GM19397 (cell line): ENCODE measurements at regions not wholly inside any gene's neighbourhood (a gene's known extent, or its start where the extent isn't known, plus 50 kb on each side); places are given as distances from the start of the nearest gene placed in this dataset.

ENCODE experiments used
- ATAC-seq: cut with Tn5 transposase; IDR thresholded peaks from one replicate; pipeline ENCODE4 v1.9.1; 2021; ENCODE audit warnings: mild to moderate bottlenecking, moderate library complexity; ENCODE audit not compliant: unreplicated experiment

DNA sequence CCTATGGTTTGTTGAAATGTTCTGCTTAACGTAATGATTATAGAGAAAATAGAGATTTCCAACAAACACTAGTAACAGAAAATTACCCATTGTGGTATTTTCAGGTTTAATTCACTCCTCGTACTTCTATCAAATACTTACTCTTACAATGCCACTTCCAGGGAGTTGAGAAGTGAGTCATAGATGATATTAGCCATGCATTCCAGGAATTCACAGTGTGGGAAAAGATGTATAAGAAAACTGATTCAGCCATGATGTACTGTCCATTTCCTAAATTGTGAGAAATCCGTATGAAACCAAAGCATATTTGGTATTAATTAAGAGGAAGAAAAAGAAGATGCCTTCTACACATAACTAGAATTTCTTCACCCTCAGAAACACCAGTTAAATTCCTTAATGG is 1854.6 kb upstream of the WWC1 start:
- ATAC-seq: no peak

DNA sequence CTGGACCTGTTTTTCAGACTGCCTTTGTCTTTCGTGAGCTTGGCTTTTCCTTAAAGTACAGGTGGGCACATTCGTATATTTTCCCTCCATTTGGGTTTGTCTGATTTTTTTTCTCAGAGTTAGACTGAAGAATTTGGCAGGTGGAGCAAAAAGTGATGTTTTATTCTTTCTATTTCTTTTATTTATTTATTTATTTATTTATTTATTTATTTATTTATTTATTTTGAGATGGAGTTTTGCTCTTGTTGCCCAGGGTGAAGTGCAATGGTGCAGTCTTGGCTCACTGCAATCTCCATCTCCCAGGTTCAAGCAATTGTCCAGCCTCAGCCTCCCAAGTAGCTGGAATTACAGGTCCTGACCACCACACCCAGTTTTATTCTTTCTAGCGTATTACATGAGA is 1805.1 kb upstream of the WWC1 start:
- no peak for ATAC-seq

DNA sequence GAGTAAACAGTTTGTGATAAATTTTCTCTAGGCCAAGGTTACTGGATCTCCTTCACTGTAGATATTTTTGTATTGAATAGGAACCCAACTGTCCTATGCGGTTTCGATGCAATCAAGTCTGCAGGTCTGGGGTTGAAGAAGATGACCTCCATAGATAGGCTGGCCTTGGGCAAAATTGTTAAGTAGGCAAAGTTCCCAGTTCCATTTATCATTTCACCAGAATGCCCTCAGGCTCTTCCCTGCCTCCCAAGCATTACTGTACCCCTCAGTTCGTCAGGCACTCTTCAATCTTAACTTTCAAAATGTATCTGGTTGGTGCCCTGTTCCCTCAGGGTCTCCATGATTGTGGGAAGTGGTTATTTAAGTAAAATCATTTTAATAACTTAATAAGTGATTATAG is 1802.9 kb upstream of the WWC1 start:
- no peak for ATAC-seq

DNA sequence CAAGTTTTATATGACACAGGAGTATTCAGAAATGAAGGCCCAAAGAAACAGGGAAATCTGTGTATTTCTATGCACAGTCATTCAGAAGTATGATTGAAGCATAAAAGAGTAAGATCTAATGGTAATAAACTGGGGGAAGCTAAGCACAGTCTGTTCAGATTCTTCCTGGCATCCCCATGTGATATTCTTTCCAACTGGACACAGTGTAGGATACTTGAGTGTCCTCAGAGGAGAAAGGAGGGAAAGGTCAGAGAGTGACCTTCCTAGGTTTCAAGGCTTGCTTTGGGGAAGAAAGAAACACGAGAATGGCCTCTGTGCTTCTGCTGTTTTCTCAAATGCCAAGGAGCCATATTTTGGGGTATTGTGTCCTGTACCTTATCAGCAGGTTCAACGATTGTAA is 1798.4 kb upstream of the WWC1 start:
- ATAC-seq: no peak

DNA sequence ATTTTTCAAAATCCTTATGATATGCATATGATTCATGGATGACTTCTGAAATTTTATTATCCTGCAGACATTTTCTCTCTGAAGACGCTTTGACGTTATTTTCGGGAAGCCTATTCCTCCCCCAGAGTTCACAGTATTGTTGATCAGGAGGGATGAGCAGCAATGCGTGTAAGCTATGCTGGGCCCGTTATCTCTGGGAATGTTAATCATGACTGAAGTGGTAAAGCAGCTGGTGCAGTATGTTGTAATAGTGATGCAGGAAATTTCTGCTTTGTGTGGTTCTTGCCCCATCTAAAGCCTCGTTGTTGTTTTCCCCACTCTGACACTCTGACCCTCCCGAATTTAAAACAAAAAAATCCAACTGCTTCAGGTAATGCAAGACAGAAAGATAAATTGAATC is 1797.8 kb upstream of the WWC1 start:
- ATAC-seq: no peak

DNA sequence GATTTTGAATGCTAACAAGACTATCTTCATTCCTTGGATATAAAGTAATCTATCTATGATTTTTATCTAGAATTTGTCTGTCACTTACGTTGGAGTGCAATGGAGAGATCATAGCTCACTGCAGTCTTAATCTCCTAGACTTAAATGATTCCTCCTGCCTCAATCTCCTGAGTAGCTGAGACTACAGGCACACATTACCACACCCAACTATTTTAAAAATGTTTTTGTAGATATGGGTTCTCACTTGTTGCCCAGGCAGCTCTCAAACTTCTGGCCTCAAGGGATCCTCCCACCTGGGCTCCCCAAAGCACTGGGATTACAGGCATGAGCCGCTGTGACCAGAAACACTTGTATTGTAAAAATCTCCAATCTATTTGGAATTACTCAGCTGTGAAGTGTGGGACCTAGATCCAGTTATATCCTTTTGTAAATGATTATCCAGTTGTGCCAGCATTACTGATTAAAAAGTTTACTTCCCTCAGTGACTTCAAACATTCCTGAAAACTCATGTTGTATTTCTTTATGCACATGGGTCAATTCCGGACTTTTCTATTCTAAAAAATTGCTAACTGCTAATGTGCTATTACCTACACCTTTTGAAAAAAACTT is 1793.8 kb upstream of the WWC1 start:
- no peak for ATAC-seq

DNA sequence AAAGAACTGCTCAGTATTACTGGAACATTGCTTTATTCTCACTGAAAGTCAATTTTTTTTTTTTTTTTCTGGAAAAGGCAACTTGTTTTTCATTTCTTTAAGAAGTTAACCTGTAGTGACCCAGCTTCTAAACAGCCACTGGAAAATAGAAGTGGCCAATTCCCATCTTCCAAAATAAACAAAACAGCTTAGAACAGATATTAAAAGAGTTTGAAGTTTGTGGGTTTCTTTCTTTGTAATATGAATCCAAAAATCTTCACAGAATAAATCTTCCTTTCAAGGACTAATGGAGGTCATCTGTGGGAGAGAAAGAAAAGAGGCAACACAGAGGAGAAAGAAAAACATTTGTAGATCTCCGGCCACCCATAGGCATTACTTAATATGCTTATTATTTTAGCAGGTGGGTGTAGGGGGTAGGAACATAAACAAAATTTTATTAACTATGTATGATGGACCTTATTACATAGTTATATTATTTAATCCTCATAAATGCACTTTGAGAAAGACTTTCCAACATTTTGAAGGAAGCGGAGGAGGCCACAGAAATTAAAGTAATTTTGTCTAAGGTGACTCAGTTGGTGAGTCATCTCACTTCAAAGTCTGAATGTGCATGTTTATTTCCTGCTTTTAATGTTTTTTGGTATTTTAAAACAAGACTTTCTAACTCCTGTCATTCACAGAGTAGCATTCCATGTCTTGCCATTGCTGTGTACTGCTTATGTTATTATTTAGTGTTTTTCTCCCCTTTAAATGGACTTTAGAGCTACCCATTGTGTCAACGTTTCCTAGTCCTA is 1791.8 kb upstream of the WWC1 start:
- ATAC-seq: no peak

DNA sequence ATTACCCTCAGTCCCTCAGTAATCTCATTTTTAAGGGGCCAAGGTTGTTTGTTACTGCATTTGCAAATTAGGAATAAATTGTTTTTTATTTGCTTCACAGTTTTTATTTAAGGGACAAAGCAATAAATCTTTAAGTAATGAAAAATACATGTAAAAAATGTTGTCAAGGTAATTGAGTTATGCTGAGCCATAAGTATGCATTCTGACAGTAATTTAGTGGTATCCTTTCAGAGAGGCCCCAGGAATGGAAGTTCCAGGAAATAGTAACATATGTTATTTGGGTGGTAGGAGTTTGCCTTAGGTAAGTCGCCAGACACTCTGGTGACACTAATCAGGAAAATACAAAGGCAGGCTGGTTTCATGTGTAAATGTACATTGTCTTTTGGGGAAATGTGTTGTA is 1787.9 kb upstream of the WWC1 start:
- ATAC-seq: no peak

DNA sequence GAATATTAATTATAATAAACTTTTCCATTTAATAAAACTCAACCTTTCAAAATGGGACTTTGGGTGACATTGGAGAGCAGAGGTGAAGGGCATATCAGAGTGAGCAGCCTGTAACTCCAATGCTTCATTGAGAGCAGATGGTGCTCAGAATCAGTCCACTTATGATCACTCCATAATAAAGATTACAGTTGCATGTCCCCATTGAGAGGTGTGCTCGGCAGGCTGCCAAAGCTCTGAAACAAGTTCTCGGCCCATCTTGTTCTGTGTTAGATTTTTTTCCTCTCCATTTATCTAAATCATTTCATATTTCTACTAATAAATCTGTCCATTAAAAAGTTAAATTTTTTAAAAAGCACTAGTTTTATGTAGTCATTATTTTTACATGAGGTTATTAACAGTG is 1786.4 kb upstream of the WWC1 start:
- ATAC-seq: no peak

DNA sequence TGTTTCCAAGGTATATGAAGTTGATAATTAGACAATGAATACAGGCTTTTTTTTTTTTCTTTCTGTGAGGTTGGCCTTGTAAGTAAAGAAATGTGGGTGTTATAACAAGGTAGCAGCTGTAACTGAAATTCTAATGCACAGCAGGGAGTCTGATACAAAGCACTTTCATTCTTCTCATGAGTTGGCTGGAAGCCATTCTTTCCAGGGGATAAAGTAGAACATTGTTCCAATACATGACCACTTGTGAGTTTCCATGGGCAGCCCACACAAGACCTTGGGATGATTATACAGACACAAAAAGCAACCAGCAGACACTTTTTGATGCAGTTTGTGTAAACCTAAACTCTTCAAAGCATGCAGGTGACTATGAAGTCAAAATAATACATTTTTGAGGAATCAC is 1785.9 kb upstream of the WWC1 start:
- no peak for ATAC-seq

DNA sequence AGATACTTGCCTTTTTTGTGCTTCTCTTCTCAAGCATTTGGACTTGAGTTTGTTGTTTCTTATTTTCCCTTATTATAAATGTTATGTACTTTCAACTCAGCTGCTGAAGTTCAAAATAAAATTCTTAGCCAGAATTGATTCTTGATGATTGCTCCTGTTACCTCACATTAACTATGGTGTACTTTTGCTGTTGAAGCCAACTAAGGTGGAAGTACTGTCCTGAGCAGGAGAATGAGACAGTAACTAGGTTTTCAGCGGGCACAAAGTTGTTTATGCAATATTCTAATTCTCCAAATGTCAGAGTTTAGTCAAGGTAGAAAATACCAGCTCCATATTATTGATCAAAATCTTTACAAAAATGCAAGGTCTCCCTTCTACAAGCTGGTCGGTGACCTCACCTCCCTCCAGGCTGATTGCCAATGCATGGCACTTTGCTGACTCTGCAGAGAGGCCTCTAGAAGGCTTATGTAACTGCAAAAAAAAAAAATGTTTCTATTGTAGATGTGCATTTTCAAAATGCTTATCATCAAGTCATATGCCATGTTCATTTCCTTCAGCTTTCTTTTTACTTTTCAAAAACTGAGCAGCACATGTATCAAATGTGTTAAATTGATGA is 1783.5 kb upstream of the WWC1 start:
- ATAC-seq: no peak

DNA sequence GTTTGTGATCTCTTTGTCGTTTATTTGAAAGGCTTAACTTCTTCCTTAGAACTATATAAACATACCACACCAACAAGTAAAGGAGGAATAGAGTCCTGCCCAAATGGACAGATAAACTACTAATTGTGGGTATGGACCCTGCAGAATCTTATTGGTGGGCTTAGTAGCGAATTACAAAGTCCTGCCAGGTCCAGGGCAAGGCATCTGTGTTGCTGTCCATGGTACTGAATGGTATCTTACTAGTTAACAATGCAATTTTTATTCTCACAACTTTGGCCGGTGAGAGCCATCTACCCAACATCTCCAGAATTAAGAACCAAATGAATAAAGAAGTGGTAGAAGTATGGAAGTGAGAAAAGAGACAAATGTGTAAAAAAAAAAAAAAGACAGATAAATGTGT is 1782.4 kb upstream of the WWC1 start:
- no peak for ATAC-seq

DNA sequence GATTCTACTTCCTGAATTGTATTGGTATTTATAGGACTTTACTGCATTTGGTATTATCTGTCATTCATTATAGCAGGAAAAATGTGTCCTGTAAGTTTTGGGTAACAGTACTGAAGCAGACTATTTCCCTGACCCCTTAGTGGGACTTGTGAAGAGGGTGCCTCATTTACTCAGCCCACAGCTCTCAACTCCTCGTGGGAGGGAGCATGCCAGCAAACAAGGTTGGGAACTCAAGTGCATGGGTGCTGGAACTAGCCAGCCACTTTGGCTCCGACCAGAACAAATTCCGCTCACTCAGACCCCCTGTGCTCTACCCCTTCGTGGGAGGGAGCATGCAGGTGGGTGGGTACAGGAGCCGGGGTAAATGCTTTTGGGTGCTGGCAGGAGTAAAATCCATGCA is 1773.5 kb upstream of the WWC1 start:
- ATAC-seq: no peak

DNA sequence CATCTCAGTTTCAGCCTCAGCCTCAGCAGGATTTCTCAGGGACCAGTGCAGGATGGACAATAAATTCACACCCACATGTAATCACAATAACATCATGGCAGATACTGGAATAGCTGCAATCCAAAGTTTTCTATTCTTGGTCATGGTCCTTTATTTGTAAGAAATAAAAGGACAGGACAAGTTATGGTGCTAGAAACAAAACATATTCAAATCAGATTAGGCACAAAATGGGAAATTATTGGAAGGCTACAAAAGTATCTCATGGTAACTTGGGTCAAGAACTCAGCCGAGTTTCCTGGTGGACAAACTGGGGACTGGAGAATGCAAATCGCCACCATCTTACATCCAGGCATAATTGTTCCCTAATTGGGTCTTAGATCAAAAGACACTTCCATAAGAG is 1768.2 kb upstream of the WWC1 start:
- ATAC-seq: no peak

DNA sequence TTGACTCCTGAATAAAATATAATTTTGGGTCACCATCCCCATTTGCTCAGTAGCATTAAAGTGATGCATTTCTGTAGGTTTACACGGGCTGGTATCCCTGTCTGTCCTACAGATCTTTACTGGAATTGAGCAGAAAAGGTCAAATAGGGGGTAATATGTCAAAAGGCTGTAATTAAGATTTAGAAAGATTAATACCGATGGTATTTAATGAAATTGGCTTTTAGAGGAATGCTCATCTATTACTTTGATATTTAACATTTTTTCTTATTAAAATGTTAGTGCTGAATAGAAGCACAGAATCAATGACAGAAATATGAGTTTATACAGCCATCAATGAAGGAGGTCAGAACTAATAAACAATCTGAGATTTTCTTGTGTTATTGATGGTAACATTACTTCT is 1762.2 kb upstream of the WWC1 start:
- no peak for ATAC-seq

DNA sequence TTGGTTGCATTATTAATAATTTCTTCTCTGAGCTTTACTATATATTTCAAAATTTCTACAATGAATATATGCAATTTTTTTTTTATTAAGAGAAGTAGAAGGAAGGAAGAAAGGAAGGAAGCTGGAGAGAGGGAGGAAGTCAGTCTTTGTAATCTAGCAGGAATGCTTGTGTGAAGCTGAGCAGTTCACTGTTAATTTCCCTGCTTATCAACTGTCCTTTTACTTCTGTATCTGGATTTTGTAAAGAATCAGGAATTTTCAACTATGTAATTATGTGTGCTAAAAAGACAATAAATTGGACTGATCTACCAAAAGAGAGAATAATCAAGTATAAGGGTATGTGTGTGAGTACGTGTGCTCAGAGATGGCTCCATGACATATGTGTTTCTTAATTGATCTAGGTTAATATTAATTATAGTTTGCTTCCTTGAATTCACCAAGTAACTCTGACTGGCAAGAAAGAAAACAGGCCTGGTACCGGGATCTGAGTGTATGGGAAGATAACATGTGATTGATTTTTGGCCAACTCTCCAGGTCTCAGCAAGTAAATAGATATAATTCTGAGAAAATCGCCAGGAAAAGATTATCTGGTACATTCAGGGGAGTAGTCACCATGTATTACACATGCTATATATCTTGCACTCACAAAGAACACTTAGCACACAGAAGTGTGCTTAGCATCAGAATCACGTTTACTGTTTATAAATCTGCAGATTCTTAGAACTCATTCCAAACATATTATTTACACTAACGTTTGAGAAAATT is 1758.8 kb upstream of the WWC1 start:
- no peak for ATAC-seq

DNA sequence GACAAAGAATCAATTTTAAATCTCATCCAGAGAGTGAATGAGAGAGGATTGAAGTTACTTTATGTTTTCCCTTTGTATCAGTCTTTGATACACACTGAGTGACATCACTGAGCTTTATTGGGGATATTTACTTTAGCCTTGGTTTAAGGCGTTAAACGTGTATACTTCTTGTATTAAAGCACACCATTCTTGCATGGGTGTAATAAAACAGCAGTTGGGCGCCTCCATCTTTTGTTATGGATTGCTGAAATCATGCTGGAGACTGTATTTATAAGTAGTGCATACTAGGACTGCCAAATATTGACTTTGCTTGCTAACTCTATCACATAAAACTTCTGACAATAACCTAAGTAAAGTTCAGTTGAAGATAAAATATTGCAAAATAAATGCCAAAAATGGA is 1755.8 kb upstream of the WWC1 start:
- ATAC-seq: no peak

DNA sequence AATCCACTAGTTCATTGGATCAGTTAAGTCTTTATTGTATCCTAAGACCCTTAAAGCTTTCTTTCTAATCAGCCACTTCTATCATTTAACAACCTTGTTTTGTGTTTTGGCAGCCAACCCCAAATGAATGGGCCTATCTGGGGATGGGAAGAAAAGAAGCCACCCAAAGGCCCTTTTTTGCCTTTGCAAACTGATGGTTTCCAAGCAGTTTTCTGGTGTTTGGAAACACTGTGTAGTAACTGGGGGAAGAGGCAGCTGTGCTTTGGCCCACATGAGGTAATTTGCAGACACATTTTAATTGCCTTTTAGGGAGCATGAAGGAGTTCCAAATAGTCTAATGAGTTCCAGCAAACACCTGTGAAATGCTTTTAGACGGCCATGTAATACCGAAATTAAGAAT is 1751.3 kb upstream of the WWC1 start:
- no peak for ATAC-seq

DNA sequence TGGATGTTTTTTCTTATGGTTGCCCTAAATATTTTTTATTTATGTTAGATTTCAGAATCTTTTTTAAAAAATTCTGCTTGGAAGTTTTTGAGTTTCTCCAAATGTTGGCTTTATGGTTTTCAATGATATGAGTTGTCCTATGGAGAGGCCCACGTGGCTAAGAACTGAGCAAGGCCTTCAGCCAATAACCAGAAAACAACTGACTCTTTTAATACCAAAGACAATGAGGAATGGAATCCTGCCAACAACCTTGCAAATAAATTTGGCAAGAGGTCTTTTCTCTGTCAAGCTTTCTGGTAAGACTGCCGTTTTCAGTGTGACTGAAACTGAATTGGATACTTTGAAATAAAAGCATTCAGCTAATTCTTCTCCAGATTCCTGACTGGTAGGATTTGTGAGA is 1740.1 kb upstream of the WWC1 start:
- no peak for ATAC-seq

DNA sequence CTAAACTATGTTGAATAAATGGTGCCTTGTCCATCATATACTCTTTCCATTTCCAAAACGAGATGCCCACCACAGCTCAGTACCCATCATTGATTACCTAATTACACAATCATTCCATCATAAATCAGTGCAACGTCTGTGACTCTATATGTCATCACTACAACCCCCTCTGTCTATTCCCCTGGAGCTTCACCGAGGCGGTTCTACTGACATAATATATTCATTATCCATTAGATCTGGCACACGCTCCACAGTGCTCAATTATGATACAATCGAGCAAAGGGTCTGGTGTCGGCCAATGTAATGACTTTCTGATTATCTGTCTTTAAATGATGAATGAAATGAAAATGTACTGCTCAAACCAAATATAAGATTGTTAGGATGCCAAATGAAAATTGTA is 1737.7 kb upstream of the WWC1 start:
- no peak for ATAC-seq

DNA sequence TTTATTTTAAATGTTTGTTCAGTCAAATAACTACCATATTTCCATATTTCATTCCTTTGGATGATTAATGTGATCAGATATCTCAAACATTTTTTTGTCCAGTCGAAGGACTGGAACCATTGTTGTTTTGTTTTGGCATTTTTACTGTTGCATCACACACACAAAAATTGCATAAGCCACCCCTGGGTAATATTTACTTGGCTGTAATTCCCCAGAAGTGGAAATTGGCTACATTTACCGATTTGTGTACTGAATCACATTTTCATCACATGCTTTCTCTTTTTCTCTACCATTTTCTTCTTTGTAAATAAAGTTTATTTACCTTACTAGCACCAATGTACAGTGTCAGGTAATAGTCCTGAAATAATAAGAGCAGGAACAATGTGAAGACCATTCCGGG is 1729.7 kb upstream of the WWC1 start:
- ATAC-seq: no peak

DNA sequence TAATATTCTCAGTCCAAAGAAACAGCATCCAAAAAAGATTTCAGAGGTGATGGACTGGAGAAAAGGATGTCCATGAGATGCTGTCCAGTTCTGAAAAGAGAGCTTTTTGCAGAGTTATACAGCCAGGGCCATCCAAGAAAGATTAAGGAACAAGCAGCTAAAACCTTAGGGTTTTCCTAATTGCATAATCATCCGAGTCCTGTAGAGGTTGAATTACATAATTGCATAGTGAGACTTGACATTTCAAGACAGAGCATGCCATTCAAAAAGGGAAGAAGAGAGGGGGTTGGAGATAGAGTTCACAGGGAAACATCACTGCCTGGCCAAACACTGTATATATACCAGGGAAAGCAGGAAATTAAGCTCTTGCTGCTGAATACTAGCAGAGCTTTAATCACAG is 1729.2 kb upstream of the WWC1 start:
- ATAC-seq: no peak
